DND-41 (cell line): ENCODE measurements at regions not wholly inside any gene's neighbourhood (a gene's known extent, or its start where the extent isn't known, plus 50 kb on each side); places are given as distances from the start of the nearest gene placed in this dataset.

Experiments used
- CTCF ChIP-seq: IDR thresholded peaks from 2 replicates; pipeline ENCODE4 v1.5.1; 2012; ENCODE audit warnings: borderline replicate concordance, low read length, moderate library complexity, mild to moderate bottlenecking; ENCODE audit not compliant: poor library complexity, severe bottlenecking; ENCODE audit errors: extremely low read depth
- EZH2 ChIP-seq: IDR thresholded peaks from 3 replicates; pipeline ENCODE4 v1.6.1; 2012; ENCODE audit warnings: borderline replicate concordance, low read depth, mild to moderate bottlenecking, moderate library complexity, low read length, inconsistent platforms; ENCODE audit not compliant: severe bottlenecking

DNA sequence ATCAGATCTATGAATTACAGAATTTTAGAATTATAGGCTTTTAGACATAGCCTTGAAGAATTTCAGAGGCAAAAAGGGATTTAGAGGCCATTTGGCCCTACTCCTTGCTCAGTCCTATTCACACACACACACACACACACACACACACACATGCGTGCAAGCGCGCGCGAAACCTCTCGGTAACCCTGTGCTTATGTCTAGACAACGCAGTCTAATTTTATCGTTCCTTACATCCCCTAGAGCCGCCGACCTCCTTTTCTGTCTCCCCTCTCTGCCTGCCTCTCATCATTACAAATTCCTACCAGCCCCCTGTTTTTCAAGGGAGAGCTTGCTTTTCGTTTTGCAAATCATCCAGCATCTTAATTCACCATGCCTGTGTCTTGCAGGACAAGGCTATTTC lies 252.1 kb downstream of the FOXD2 start:
- TF ChIP-seq CTCF (no peak), EZH2 (no peak)
